Epithelial cell of proximal tubule (primary cell): ENCODE measurements at regions not wholly inside any gene's neighbourhood (a gene's known extent, or its start where the extent isn't known, plus 50 kb on each side); places are given as distances from the start of the nearest gene placed in this dataset.

ENCODE experiments used
- DNase-seq: peaks from one replicate; pipeline ENCODE4 v3.0.0-alpha.2; 2011; ENCODE audit warnings: low read depth
- H3K4me3 ChIP-seq: 2 replicates; pipeline ENCODE4 v1.5.1; 2011; ENCODE audit warnings: low read depth, mild to moderate bottlenecking, low read length
- CTCF ChIP-seq: conservative IDR thresholded peaks from 2 replicates; pipeline ENCODE4 v1.5.1; 2012; ENCODE audit warnings: low read depth, mild to moderate bottlenecking, low read length

- DNase-seq = no peak
- no peak for TF ChIP-seq CTCF
Measured at GRCh38 chr2:144156736-144157640, 362.9 kb downstream of the ZEB2 start.

GRCh38 chr2:144154205-144154604 is 365.7 kb downstream of the ZEB2 start:
- DNase-seq = no peak
- no peak for TF ChIP-seq CTCF
- no peak overlapping the region for H3K4me3 ChIP-seq

More at GRCh38 chr2:144156736-144157640, 362.9 kb downstream of the ZEB2 start:
- no peak overlapping the region for H3K4me3 ChIP-seq

- no peak for TF ChIP-seq CTCF
- no peak overlapping the region for H3K4me3 ChIP-seq
- DNase-seq = no peak
Measured at GRCh38 chr2:144152817-144153271, 367.1 kb downstream of the ZEB2 start.

DNA sequence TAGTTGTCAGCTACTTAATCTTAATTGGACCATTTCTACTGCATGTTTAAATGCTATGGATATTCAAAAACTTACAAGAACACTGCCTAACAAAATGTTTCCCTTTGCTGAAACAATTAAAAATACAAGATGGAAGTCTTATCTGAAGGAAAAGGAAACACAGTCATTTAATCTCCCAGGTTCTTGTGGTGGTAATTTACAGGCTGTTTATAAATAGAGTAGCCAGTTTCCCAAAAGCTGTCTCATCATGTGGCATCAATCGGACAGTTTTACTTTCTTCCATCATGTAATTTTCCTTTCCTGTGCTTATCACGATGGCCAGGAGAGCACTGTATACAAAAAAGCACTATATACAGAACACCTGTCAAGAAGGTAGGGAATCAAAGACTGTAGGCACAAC is 368.1 kb downstream of the ZEB2 start:
- H3K4me3 ChIP-seq = no peak overlapping the region
- no peak for TF ChIP-seq CTCF
- no peak for DNase-seq

DNA sequence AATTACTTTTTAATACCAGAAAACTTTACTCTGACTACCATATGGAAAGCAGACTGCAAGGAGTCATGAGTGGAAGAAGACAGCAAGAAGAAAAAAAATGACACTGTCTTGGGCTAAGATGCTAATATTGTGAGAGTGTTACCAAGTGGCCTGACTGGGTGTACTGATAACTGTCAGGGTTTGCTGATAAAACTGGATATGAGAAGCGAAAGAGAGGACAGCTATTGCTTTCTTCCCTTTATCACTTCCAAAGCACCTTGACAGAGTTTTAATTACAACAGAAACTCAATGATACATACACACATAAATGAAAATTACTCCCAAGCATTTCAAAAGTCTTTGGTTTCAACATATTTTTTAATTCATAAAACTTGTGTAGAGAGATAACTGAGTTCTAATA is 368.5 kb downstream of the ZEB2 start:
- H3K4me3 ChIP-seq = no peak overlapping the region
- no peak for DNase-seq
- no peak for TF ChIP-seq CTCF

- TF ChIP-seq CTCF = no peak
- no peak for DNase-seq
Measured at GRCh38 chr2:144147356-144147755, 372.6 kb downstream of the ZEB2 start.

GRCh38 chr2:144146876-144147275 is 373.0 kb downstream of the ZEB2 start:
- DNase-seq = no peak
- H3K4me3 ChIP-seq = no peak overlapping the region
- no peak for TF ChIP-seq CTCF

More at GRCh38 chr2:144147356-144147755, 372.6 kb downstream of the ZEB2 start:
- no peak overlapping the region for H3K4me3 ChIP-seq
